ENCODE measurements at regions not wholly inside any gene's neighbourhood (a gene's known extent, or its start where the extent isn't known, plus 50 kb on each side); places are given as distances from the start of the nearest gene placed in this dataset.

GRCh38 chr18:43465483-43465882, 188.2 kb upstream of the SYT4 start:
- POLR2A ChIA-PET = no interaction called here
- CTCF ChIA-PET = no interaction called here

GRCh38 chr18:43471873-43472272, 194.6 kb upstream of the SYT4 start:
- no peaks in the 10 kb centered on the region for H3K4me1 ChIP-seq (ENCODE audit: control extremely low read depth in 1 of 4, control insufficient read depth in 4 of 4, insufficient read depth in 4 of 4, low read length in 3 of 4)
- 86% methylated on average over 1 of the region's 5 CpGs for WGBS (ENCODE audit: insufficient coverage)
- H3K4me3 ChIP-seq (ENCODE audit: control insufficient read depth in 1 of 7, extremely low read depth in 1 of 7, insufficient read depth in 4 of 7, low read depth in 2 of 7, low read length in 6 of 7) = no peak overlapping the region
- DNase-seq = no peak
- no peaks in the 10 kb centered on the region for H3K27me3 ChIP-seq (replicated peaks in 2 of 5; ENCODE audit: control insufficient read depth in 4 of 5, insufficient read depth in 5 of 5, low read length in 4 of 5)
- no peaks in the 10 kb centered on the region for H3K36me3 ChIP-seq (ENCODE audit: control insufficient read depth in 4 of 4, insufficient read depth in 4 of 4, low read length in 3 of 4)
- ChIA-PET POLR2A (no interaction called here), CTCF (no interaction called here)
- no peak overlapping the region for H3K27ac ChIP-seq (ENCODE audit: insufficient read depth in 1 of 2, low read depth in 1 of 2, low read length in 2 of 2, poor library complexity in 1 of 2, severe bottlenecking in 2 of 2)
- no peaks in the 10 kb centered on the region for H3K9me3 ChIP-seq (ENCODE audit: control extremely low read depth in 1 of 5, control insufficient read depth in 4 of 5, insufficient read depth in 2 of 5, low read depth in 1 of 5, low read length in 4 of 5)

More at GRCh38 chr18:43465483-43465882, 188.2 kb upstream of the SYT4 start:
- no peak for DNase-seq
- Histone ChIP-seq H3K36me3 (ENCODE audit: control insufficient read depth in 4 of 4, insufficient read depth in 4 of 4, low read length in 3 of 4) (no peaks in the 10 kb centered on the region), H3K4me1 (ENCODE audit: control extremely low read depth in 1 of 4, control insufficient read depth in 4 of 4, insufficient read depth in 4 of 4, low read length in 3 of 4) (no peaks in the 10 kb centered on the region), H3K9me3 (ENCODE audit: control extremely low read depth in 1 of 5, control insufficient read depth in 4 of 5, insufficient read depth in 2 of 5, low read depth in 1 of 5, low read length in 4 of 5) (peaks cover 0 to 11% (median 6%) of the 10 kb centered on the region in 5 experiments), H3K27ac (ENCODE audit: insufficient read depth in 1 of 2, low read depth in 1 of 2, low read length in 2 of 2, poor library complexity in 1 of 2, severe bottlenecking in 2 of 2) (no peak overlapping the region), H3K4me3 (ENCODE audit: control insufficient read depth in 1 of 7, extremely low read depth in 1 of 7, insufficient read depth in 4 of 7, low read depth in 2 of 7, low read length in 6 of 7) (no peak overlapping the region), H3K27me3 (replicated peaks in 2 of 5; ENCODE audit: control insufficient read depth in 4 of 5, insufficient read depth in 5 of 5, low read length in 4 of 5) (no peaks in the 10 kb centered on the region)

- no peaks in the 10 kb centered on the region for H3K4me1 ChIP-seq (ENCODE audit: control extremely low read depth in 1 of 4, control insufficient read depth in 4 of 4, insufficient read depth in 4 of 4, low read length in 3 of 4)
- H3K27me3 ChIP-seq (replicated peaks in 2 of 5; ENCODE audit: control insufficient read depth in 4 of 5, insufficient read depth in 5 of 5, low read length in 4 of 5) = no peaks in the 10 kb centered on the region
- DNase-seq = no peak
- H3K27ac ChIP-seq (ENCODE audit: insufficient read depth in 1 of 2, low read depth in 1 of 2, low read length in 2 of 2, poor library complexity in 1 of 2, severe bottlenecking in 2 of 2) = no peak overlapping the region
- ChIA-PET CTCF (no interaction called here), POLR2A (no interaction called here)
- H3K9me3 ChIP-seq (ENCODE audit: control extremely low read depth in 1 of 5, control insufficient read depth in 4 of 5, insufficient read depth in 2 of 5, low read depth in 1 of 5, low read length in 4 of 5) = peaks cover 0 to 3% (median 0%) of the 10 kb centered on the region in 5 experiments
- H3K4me3 ChIP-seq (ENCODE audit: control insufficient read depth in 1 of 7, extremely low read depth in 1 of 7, insufficient read depth in 4 of 7, low read depth in 2 of 7, low read length in 6 of 7) = no peak overlapping the region
- H3K36me3 ChIP-seq (ENCODE audit: control insufficient read depth in 4 of 4, insufficient read depth in 4 of 4, low read length in 3 of 4) = no peaks in the 10 kb centered on the region
- 100% methylated on average over 3 of the region's 3 CpGs for WGBS (ENCODE audit: insufficient coverage)
Observed at GRCh38 chr18:43481069-43481468, 203.8 kb upstream of the SYT4 start.

- no peaks in the 10 kb centered on the region for H3K4me1 ChIP-seq (ENCODE audit: control extremely low read depth in 1 of 4, control insufficient read depth in 4 of 4, insufficient read depth in 4 of 4, low read length in 3 of 4)
- ChIA-PET POLR2A (no interaction called here), CTCF (no interaction called here)
- H3K4me3 ChIP-seq (ENCODE audit: control insufficient read depth in 1 of 7, extremely low read depth in 1 of 7, insufficient read depth in 4 of 7, low read depth in 2 of 7, low read length in 6 of 7) = no peak overlapping the region
- DNase-seq = no peak
- H3K36me3 ChIP-seq (ENCODE audit: control insufficient read depth in 4 of 4, insufficient read depth in 4 of 4, low read length in 3 of 4) = no peaks in the 10 kb centered on the region
- no peaks in the 10 kb centered on the region for H3K27me3 ChIP-seq (replicated peaks in 2 of 5; ENCODE audit: control insufficient read depth in 4 of 5, insufficient read depth in 5 of 5, low read length in 4 of 5)
- no peak overlapping the region for H3K27ac ChIP-seq (ENCODE audit: insufficient read depth in 1 of 2, low read depth in 1 of 2, low read length in 2 of 2, poor library complexity in 1 of 2, severe bottlenecking in 2 of 2)
- peaks cover 0 to 10% (median 8%) of the 10 kb centered on the region in 5 experiments for H3K9me3 ChIP-seq (ENCODE audit: control extremely low read depth in 1 of 5, control insufficient read depth in 4 of 5, insufficient read depth in 2 of 5, low read depth in 1 of 5, low read length in 4 of 5)
- 91% methylated on average over 14 of the region's 14 CpGs for WGBS (ENCODE audit: insufficient coverage)
Observed at GRCh38 chr18:43482136-43482535, 204.8 kb upstream of the SYT4 start.

- Histone ChIP-seq H3K9me3 (ENCODE audit: control extremely low read depth in 1 of 5, control insufficient read depth in 4 of 5, insufficient read depth in 2 of 5, low read depth in 1 of 5, low read length in 4 of 5) (peaks cover 0 to 10% (median 8%) of the 10 kb centered on the region in 5 experiments), H3K4me3 (ENCODE audit: control insufficient read depth in 1 of 7, extremely low read depth in 1 of 7, insufficient read depth in 4 of 7, low read depth in 2 of 7, low read length in 6 of 7) (no peak overlapping the region), H3K4me1 (ENCODE audit: control extremely low read depth in 1 of 4, control insufficient read depth in 4 of 4, insufficient read depth in 4 of 4, low read length in 3 of 4) (no peaks in the 10 kb centered on the region), H3K27me3 (replicated peaks in 2 of 5; ENCODE audit: control insufficient read depth in 4 of 5, insufficient read depth in 5 of 5, low read length in 4 of 5) (no peaks in the 10 kb centered on the region), H3K36me3 (ENCODE audit: control insufficient read depth in 4 of 4, insufficient read depth in 4 of 4, low read length in 3 of 4) (no peaks in the 10 kb centered on the region), H3K27ac (ENCODE audit: insufficient read depth in 1 of 2, low read depth in 1 of 2, low read length in 2 of 2, poor library complexity in 1 of 2, severe bottlenecking in 2 of 2) (no peak overlapping the region)
- CTCF ChIA-PET = no interaction called here
- POLR2A ChIA-PET = no interaction called here
- 93% methylated on average over 12 of the region's 14 CpGs for WGBS (ENCODE audit: insufficient coverage)
- DNase-seq = no peak
Observed at GRCh38 chr18:43482600-43482999, 205.3 kb upstream of the SYT4 start.

- WGBS (ENCODE audit: insufficient coverage) = no CpG with 5 or more reads among the region's 1 CpG
- peaks cover 0 to 13% (median 8%) of the 10 kb centered on the region in 5 experiments for H3K9me3 ChIP-seq (ENCODE audit: control extremely low read depth in 1 of 5, control insufficient read depth in 4 of 5, insufficient read depth in 2 of 5, low read depth in 1 of 5, low read length in 4 of 5)
- H3K27ac ChIP-seq (ENCODE audit: insufficient read depth in 1 of 2, low read depth in 1 of 2, low read length in 2 of 2, poor library complexity in 1 of 2, severe bottlenecking in 2 of 2) = no peak overlapping the region
Observed at GRCh38 chr18:43484710-43485109, 207.4 kb upstream of the SYT4 start.

GRCh38 chr18:43485545-43485963, 208.3 kb upstream of the SYT4 start:
- ChIA-PET POLR2A (no interaction called here), CTCF (no interaction called here)
- no peak overlapping the region for H3K27ac ChIP-seq (ENCODE audit: insufficient read depth in 1 of 2, low read depth in 1 of 2, low read length in 2 of 2, poor library complexity in 1 of 2, severe bottlenecking in 2 of 2)
- no peak overlapping the region for H3K4me3 ChIP-seq (ENCODE audit: control insufficient read depth in 1 of 7, extremely low read depth in 1 of 7, insufficient read depth in 4 of 7, low read depth in 2 of 7, low read length in 6 of 7)
- DNase-seq = no peak
- peaks cover 0 to 13% (median 8%) of the 10 kb centered on the region in 5 experiments for H3K9me3 ChIP-seq (ENCODE audit: control extremely low read depth in 1 of 5, control insufficient read depth in 4 of 5, insufficient read depth in 2 of 5, low read depth in 1 of 5, low read length in 4 of 5)
- 95% methylated on average over 4 of the region's 5 CpGs for WGBS (ENCODE audit: insufficient coverage)
- no peaks in the 10 kb centered on the region for H3K27me3 ChIP-seq (replicated peaks in 2 of 5; ENCODE audit: control insufficient read depth in 4 of 5, insufficient read depth in 5 of 5, low read length in 4 of 5)
- no peaks in the 10 kb centered on the region for H3K4me1 ChIP-seq (ENCODE audit: control extremely low read depth in 1 of 4, control insufficient read depth in 4 of 4, insufficient read depth in 4 of 4, low read length in 3 of 4)
- H3K36me3 ChIP-seq (ENCODE audit: control insufficient read depth in 4 of 4, insufficient read depth in 4 of 4, low read length in 3 of 4) = no peaks in the 10 kb centered on the region

More at GRCh38 chr18:43484710-43485109, 207.4 kb upstream of the SYT4 start:
- Histone ChIP-seq H3K4me1 (ENCODE audit: control extremely low read depth in 1 of 4, control insufficient read depth in 4 of 4, insufficient read depth in 4 of 4, low read length in 3 of 4) (no peaks in the 10 kb centered on the region), H3K36me3 (ENCODE audit: control insufficient read depth in 4 of 4, insufficient read depth in 4 of 4, low read length in 3 of 4) (no peaks in the 10 kb centered on the region), H3K4me3 (ENCODE audit: control insufficient read depth in 1 of 7, extremely low read depth in 1 of 7, insufficient read depth in 4 of 7, low read depth in 2 of 7, low read length in 6 of 7) (no peak overlapping the region), H3K27me3 (replicated peaks in 2 of 5; ENCODE audit: control insufficient read depth in 4 of 5, insufficient read depth in 5 of 5, low read length in 4 of 5) (no peaks in the 10 kb centered on the region)
- no peak for DNase-seq
- ChIA-PET CTCF (no interaction called here), POLR2A (no interaction called here)
